Fibroblast of lung (primary cell): ENCODE measurements at regions not wholly inside any gene's neighbourhood (a gene's known extent, or its start where the extent isn't known, plus 50 kb on each side); places are given as distances from the start of the nearest gene placed in this dataset.

Source experiments
- DNase-seq, 2 donors: peaks; one replicate each; pipeline versions ENCODE4 v3.0.0 to v3.0.0-alpha.2; 2010; ENCODE audit warnings: low read depth in 2 of 2
- H2AFZ ChIP-seq: 2 replicates; pipeline ENCODE4 v1.5.1; 2012; ENCODE audit warnings: low read length, control low read depth, inconsistent platforms
- H3K27ac ChIP-seq: 2 replicates; pipeline ENCODE4 v1.5.1; 2011; ENCODE audit warnings: low read length, control low read depth; ENCODE audit not compliant: insufficient read depth
- H3K27me3 ChIP-seq: 2 replicates; pipeline ENCODE4 v1.5.1; 2011; ENCODE audit warnings: mild to moderate bottlenecking, low read length; ENCODE audit not compliant: control insufficient read depth, insufficient read depth
- H3K36me3 ChIP-seq: 2 replicates; pipeline ENCODE4 v1.5.1; 2011; ENCODE audit warnings: low read length; ENCODE audit not compliant: control insufficient read depth, insufficient read depth
- H3K4me1 ChIP-seq: 2 replicates; pipeline ENCODE4 v1.5.1; 2011; ENCODE audit warnings: low read length; ENCODE audit not compliant: control insufficient read depth, insufficient read depth; ENCODE audit errors: extremely low read depth
- H3K4me2 ChIP-seq: 2 replicates; pipeline ENCODE4 v1.5.1; 2011; ENCODE audit warnings: low read length, control low read depth; ENCODE audit not compliant: insufficient read depth; ENCODE audit errors: extremely low read depth
- H3K4me3 ChIP-seq, 4 experiments: fragments of 200-600 bp in 1 of 4; sonication (generic) in 1 of 4; replicated peaks in 1 of 4; 2 replicates each; pipeline ENCODE4 v1.5.1; 2011 to 2016; ENCODE audit warnings: low read length in 4 of 4, low read depth in 3 of 4, mild to moderate bottlenecking in 3 of 4, control low read depth in 2 of 4, inconsistent platforms in 1 of 4, mixed read lengths in 1 of 4; ENCODE audit not compliant: insufficient read depth in 1 of 4; ENCODE audit errors: control extremely low read depth in 1 of 4
- H3K79me2 ChIP-seq: 2 replicates; pipeline ENCODE4 v1.5.1; 2012; ENCODE audit warnings: mild to moderate bottlenecking, low read length, inconsistent platforms; ENCODE audit not compliant: control insufficient read depth, insufficient read depth
- H3K9ac ChIP-seq: 2 replicates; pipeline ENCODE4 v1.5.1; 2011; ENCODE audit warnings: mild to moderate bottlenecking, low read length, control low read depth; ENCODE audit not compliant: insufficient read depth
- H3K9me3 ChIP-seq: 2 replicates; pipeline ENCODE4 v1.5.1; 2012; ENCODE audit warnings: low read depth, low read length; ENCODE audit not compliant: control insufficient read depth, insufficient read depth
- H4K20me1 ChIP-seq: 2 replicates; pipeline ENCODE4 v1.5.1; 2011; ENCODE audit warnings: low read length; ENCODE audit not compliant: control insufficient read depth, insufficient read depth; ENCODE audit errors: extremely low read depth
- CTCF ChIP-seq, 2 donors: IDR thresholded peaks in 1 of 2; conservative IDR thresholded peaks in 1 of 2; 1 replicate in 1 of 2; 2 replicates in 1 of 2; pipeline ENCODE4 v1.5.1; 2011 to 2012; ENCODE audit warnings: low read length in 2 of 2, control low read depth in 1 of 2, inconsistent platforms in 1 of 2, low read depth in 1 of 2, mild to moderate bottlenecking in 1 of 2
- EZH2 ChIP-seq: IDR thresholded peaks from 2 replicates; pipeline ENCODE4 v1.5.1; 2012; ENCODE audit warnings: low read length, control low read depth, mild to moderate bottlenecking; ENCODE audit errors: missing control alignments

GRCh38 chr2:19790291-19790690 is 111.5 kb downstream of the TTC32 start:
- H3K9me3 ChIP-seq = no peaks in the 10 kb centered on the region
- H4K20me1 ChIP-seq = no peaks in the 10 kb centered on the region
- H3K4me2 ChIP-seq = no peak overlapping the region
- H3K79me2 ChIP-seq = no peaks in the 10 kb centered on the region
- TF ChIP-seq CTCF (conservative IDR thresholded peaks at IDR 0.05 in 1 of 2, IDR thresholded peaks at IDR 0.05 in 1 of 2; ENCODE audit: low read depth in 1 of 2, low read length in 2 of 2) (no peak), EZH2 (no peak)
- no peak overlapping the region for H2AFZ ChIP-seq
- no peak overlapping the region for H3K27ac ChIP-seq
- H3K36me3 ChIP-seq = no peaks in the 10 kb centered on the region
- no peak overlapping the region for H3K9ac ChIP-seq
- peaks cover 2% of the 10 kb centered on the region for H3K27me3 ChIP-seq
- H3K4me1 ChIP-seq = peaks cover 7% of the 10 kb centered on the region
- no peak for DNase-seq
- H3K4me3 ChIP-seq = no peak overlapping the region

DNA sequence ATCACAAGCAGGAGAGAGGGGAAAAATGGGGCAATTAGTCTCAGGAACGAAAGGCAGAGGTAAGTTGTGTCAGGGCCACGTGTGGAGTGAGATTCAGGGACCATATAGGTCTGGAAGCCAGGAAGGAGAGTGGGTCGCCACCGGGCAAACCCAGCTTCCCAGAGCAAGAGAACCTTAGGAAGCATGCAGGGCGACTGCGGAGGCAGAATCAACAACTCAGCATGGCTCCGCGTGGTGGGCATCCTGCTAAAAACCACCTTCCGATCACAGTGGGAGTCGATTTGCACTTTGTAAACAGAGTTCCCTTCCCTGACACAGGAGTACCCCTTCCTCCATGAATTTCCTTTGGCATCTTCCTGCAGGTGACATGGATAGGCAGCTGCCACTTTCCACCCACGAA is 114.6 kb downstream of the TTC32 start:
- Histone ChIP-seq H3K9me3 (no peaks in the 10 kb centered on the region), H2AFZ (no peak overlapping the region), H3K9ac (no peak overlapping the region), H3K4me3 (no peak overlapping the region), H3K79me2 (no peaks in the 10 kb centered on the region), H3K4me2 (no peak overlapping the region), H3K27me3 (peaks cover 2% of the 10 kb centered on the region), H3K27ac (no peak overlapping the region), H3K4me1 (peaks cover 7% of the 10 kb centered on the region), H3K36me3 (no peaks in the 10 kb centered on the region), H4K20me1 (no peaks in the 10 kb centered on the region)
- DNase-seq = no peak
- no peak for TF ChIP-seq EZH2
- no peak for TF ChIP-seq CTCF (conservative IDR thresholded peaks at IDR 0.05 in 1 of 2, IDR thresholded peaks at IDR 0.05 in 1 of 2; ENCODE audit: low read depth in 1 of 2, low read length in 2 of 2)

GRCh38 chr2:19786408-19787058 is 115.2 kb downstream of the TTC32 start:
- no peak for TF ChIP-seq CTCF (conservative IDR thresholded peaks at IDR 0.05 in 1 of 2, IDR thresholded peaks at IDR 0.05 in 1 of 2; ENCODE audit: low read depth in 1 of 2, low read length in 2 of 2)
- no peak for TF ChIP-seq EZH2
- DNase-seq = peak; percentile 73 to 75
- Histone ChIP-seq H3K4me1 (peaks cover 7% of the 10 kb centered on the region), H3K4me2 (no peak overlapping the region), H2AFZ (no peak overlapping the region), H3K79me2 (no peaks in the 10 kb centered on the region), H3K27ac (peak overlapping the region; percentile 59), H4K20me1 (no peaks in the 10 kb centered on the region), H3K36me3 (no peaks in the 10 kb centered on the region), H3K27me3 (no peaks in the 10 kb centered on the region), H3K9ac (no peak overlapping the region), H3K4me3 (no peak overlapping the region), H3K9me3 (no peaks in the 10 kb centered on the region)
